H9 (cell line): ENCODE measurements at regions not wholly inside any gene's neighbourhood (a gene's known extent, or its start where the extent isn't known, plus 50 kb on each side); places are given as distances from the start of the nearest gene placed in this dataset.

ENCODE experiments used
- DNase-seq: peaks from one replicate; pipeline ENCODE4 v3.0.0-alpha.2; 2017
- H2AFZ ChIP-seq: one replicate; pipeline ENCODE4 v1.6.1; 2013; ENCODE audit warnings: mild to moderate bottlenecking, low read length, control low read depth, moderate library complexity
- H2AK5ac ChIP-seq: 2 replicates; pipeline ENCODE4 v1.6.1; 2013; ENCODE audit warnings: low read length, control low read depth, mixed read lengths; ENCODE audit not compliant: insufficient read length
- H2BK120ac ChIP-seq: one replicate; pipeline ENCODE4 v1.6.1; 2013; ENCODE audit warnings: low read depth, mild to moderate bottlenecking, low read length, control low read depth, inconsistent platforms; ENCODE audit not compliant: poor library complexity, severe bottlenecking
- H2BK12ac ChIP-seq: 2 replicates; pipeline ENCODE4 v1.6.1; 2013; ENCODE audit warnings: low read length, control low read depth, mixed read lengths, low read depth; ENCODE audit not compliant: insufficient read length
- H2BK15ac ChIP-seq: 2 replicates; pipeline ENCODE4 v1.6.1; 2013; ENCODE audit warnings: low read depth, low read length, control low read depth
- H2BK20ac ChIP-seq: one replicate; pipeline ENCODE4 v1.6.1; 2013; ENCODE audit warnings: low read depth, mild to moderate bottlenecking, low read length, control low read depth, inconsistent platforms; ENCODE audit not compliant: poor library complexity, severe bottlenecking
- H2BK5ac ChIP-seq: 2 replicates; pipeline ENCODE4 v1.6.1; 2013; ENCODE audit warnings: low read length, control low read depth, mixed read lengths; ENCODE audit not compliant: insufficient read length
- H3K14ac ChIP-seq: 2 replicates; pipeline ENCODE4 v1.6.1; 2013; ENCODE audit warnings: low read length, control low read depth; ENCODE audit not compliant: insufficient read depth
- H3K18ac ChIP-seq: 2 replicates; pipeline ENCODE4 v1.6.1; 2013; ENCODE audit warnings: low read depth, mild to moderate bottlenecking, mixed read lengths, low read length, control low read depth; ENCODE audit not compliant: insufficient read length
- H3K23ac ChIP-seq: 2 replicates; pipeline ENCODE4 v1.6.1; 2013; ENCODE audit warnings: low read length, control low read depth, mixed read lengths, low read depth; ENCODE audit not compliant: insufficient read length
- H3K23me2 ChIP-seq: 2 replicates; pipeline ENCODE4 v1.6.1; 2013; ENCODE audit warnings: low read depth, mild to moderate bottlenecking, mixed read lengths, low read length, control low read depth; ENCODE audit not compliant: insufficient read length, poor library complexity, severe bottlenecking
- H3K27ac ChIP-seq: 2 replicates; pipeline ENCODE4 v1.5.1; 2013; ENCODE audit warnings: low read length, control low read depth, mixed read lengths, low read depth; ENCODE audit not compliant: insufficient read length
- H3K27me3 ChIP-seq: 2 replicates; pipeline ENCODE4 v1.6.1; 2013; ENCODE audit warnings: low read length, control low read depth, inconsistent platforms; ENCODE audit not compliant: insufficient read depth
- H3K4ac ChIP-seq: 2 replicates; pipeline ENCODE4 v1.6.1; 2013; ENCODE audit warnings: low read depth, mild to moderate bottlenecking, control low read depth, inconsistent platforms, low read length, moderate library complexity
- H3K4me1 ChIP-seq: 2 replicates; pipeline ENCODE4 v1.6.1; 2013; ENCODE audit warnings: low read length, control low read depth, inconsistent platforms; ENCODE audit not compliant: insufficient read depth
- H3K4me2 ChIP-seq: 2 replicates; pipeline ENCODE4 v1.6.1; 2013; ENCODE audit warnings: low read length, control low read depth, mixed read lengths; ENCODE audit not compliant: insufficient read length, insufficient read depth
- H3K56ac ChIP-seq: 2 replicates; pipeline ENCODE4 v1.6.1; 2013; ENCODE audit warnings: low read depth, mild to moderate bottlenecking, mixed read lengths, low read length, control low read depth; ENCODE audit not compliant: insufficient read length
- H3K79me1 ChIP-seq: 2 replicates; pipeline ENCODE4 v1.6.1; 2013; ENCODE audit warnings: low read depth, mild to moderate bottlenecking, moderate library complexity, low read length, control low read depth, inconsistent platforms; ENCODE audit not compliant: insufficient read depth, poor library complexity, severe bottlenecking
- H3K79me2 ChIP-seq: 2 replicates; pipeline ENCODE4 v1.6.1; 2013; ENCODE audit warnings: low read length, control low read depth, inconsistent platforms; ENCODE audit not compliant: insufficient read depth
- H3K9ac ChIP-seq: 2 replicates; pipeline ENCODE4 v1.6.1; 2013; ENCODE audit warnings: low read length, control low read depth, mixed read lengths; ENCODE audit not compliant: insufficient read length; ENCODE audit errors: extremely low read depth
- H3K9me3 ChIP-seq: one replicate; pipeline ENCODE4 v1.6.1; 2013; ENCODE audit warnings: low read depth, low read length, inconsistent platforms; ENCODE audit not compliant: control insufficient read depth
- H3T11ph ChIP-seq: one replicate; pipeline ENCODE4 v1.6.1; 2013; ENCODE audit warnings: mild to moderate bottlenecking, low read length, control low read depth, inconsistent platforms
- H4K20me1 ChIP-seq: one replicate; pipeline ENCODE4 v1.6.1; 2013; ENCODE audit not compliant: control insufficient read depth, insufficient read length, insufficient read depth
- H4K5ac ChIP-seq: 2 replicates; pipeline ENCODE4 v1.6.1; 2013; ENCODE audit warnings: low read depth, mild to moderate bottlenecking, mixed read lengths, low read length, control low read depth; ENCODE audit not compliant: insufficient read length
- H4K8ac ChIP-seq: replicated peaks from 2 replicates; pipeline ENCODE4 v1.6.1; 2013; ENCODE audit warnings: low read length, control low read depth, mixed read lengths, low read depth; ENCODE audit not compliant: insufficient read length
- H4K91ac ChIP-seq: 2 replicates; pipeline ENCODE4 v1.6.1; 2013; ENCODE audit warnings: low read depth, mild to moderate bottlenecking, moderate library complexity, mixed read lengths, low read length, control low read depth; ENCODE audit not compliant: insufficient read length
- H3K27ac Mint-ChIP-seq, 3 experiments: 2 replicates in 2 of 3; 3 replicates in 1 of 3; pipeline ENCODE4 v1.8.0; 2020 to 2021; ENCODE audit warnings: mixed read lengths in 3 of 3, mild to moderate bottlenecking in 1 of 3, moderate library complexity in 1 of 3
- H3K27me3 Mint-ChIP-seq: 2 replicates; pipeline ENCODE4 v1.8.0; 2021; ENCODE audit warnings: low read depth, mild to moderate bottlenecking, moderate library complexity, mixed read lengths
- H3K36me3 Mint-ChIP-seq, 3 experiments: 2 replicates in 2 of 3; 3 replicates in 1 of 3; pipeline ENCODE4 v1.8.0; 2020 to 2021; ENCODE audit warnings: low read depth in 3 of 3, mixed read lengths in 3 of 3; ENCODE audit not compliant: insufficient read depth in 1 of 3
- H3K4me1 Mint-ChIP-seq, 2 experiments: 2 replicates each; pipeline ENCODE4 v1.8.0; 2020; ENCODE audit warnings: mixed read lengths in 2 of 2
- H3K4me3 Mint-ChIP-seq, 2 experiments: 2 replicates in 1 of 2; 3 replicates in 1 of 2; pipeline ENCODE4 v1.8.0; 2020 to 2021; ENCODE audit warnings: mild to moderate bottlenecking in 2 of 2, mixed read lengths in 2 of 2, moderate library complexity in 1 of 2
- H3K9me3 Mint-ChIP-seq, 2 experiments: 2 replicates in 1 of 2; 3 replicates in 1 of 2; pipeline ENCODE4 v1.8.0; 2020; ENCODE audit warnings: mild to moderate bottlenecking in 2 of 2, mixed read lengths in 2 of 2, moderate library complexity in 1 of 2
- WGBS: extraction: QIAGEN DNeasy Blood & Tissue Kit; methylation state at CpG from one replicate; pipeline ENCODE4 v1.1.7; 2013; ENCODE audit warnings: missing lambda C conversion rate, low lambda C conversion rate, mixed read lengths; ENCODE audit not compliant: insufficient read length; ENCODE audit errors: extremely low coverage; 5-methylcytosine and 5-hydroxymethylcytosine counted together
- TF ChIP-seq, protein P1 (sequence below): fragments of 200-600 bp; sonication (generic); conservative IDR thresholded peaks from 3 replicates; pipeline ENCODE4 v1.8.0; 2021; ENCODE audit warnings: antibody characterized with exemption, mild to moderate bottlenecking

DNA sequence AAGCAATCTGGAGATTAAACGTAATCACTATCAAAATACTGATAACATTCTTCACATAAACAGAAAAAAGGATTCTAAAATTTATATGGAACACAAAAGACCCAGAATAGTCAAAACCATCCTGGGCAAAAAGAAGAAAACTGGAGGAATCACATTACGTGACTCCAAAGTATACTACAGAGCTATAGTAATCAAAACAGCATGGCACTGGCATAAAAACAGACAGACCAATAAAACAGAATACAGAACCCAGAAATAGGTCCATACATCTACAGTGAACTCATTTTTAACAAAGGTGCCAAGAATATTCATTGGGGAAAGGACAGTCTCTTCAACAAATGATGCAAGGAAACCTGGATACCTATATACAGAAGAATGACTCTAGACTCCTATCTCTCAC lies 621.9 kb upstream of the CCDC54 start:
- Histone ChIP-seq H3K23me2 (no peaks in the 10 kb centered on the region), H2BK120ac (no peak overlapping the region), H3K79me2 (no peaks in the 10 kb centered on the region), H3K14ac (no peak overlapping the region), H2BK12ac (no peak overlapping the region), H4K20me1 (no peaks in the 10 kb centered on the region), H3K4me2 (no peak overlapping the region), H3K4ac (no peak overlapping the region), H3K79me1 (no peaks in the 10 kb centered on the region), H3K56ac (no peak overlapping the region), H3K27ac (no peak overlapping the region), H2AFZ (no peak overlapping the region), H3K27me3 (no peaks in the 10 kb centered on the region), H2BK20ac (no peak overlapping the region), H3K9me3 (no peaks in the 10 kb centered on the region), H2AK5ac (no peak overlapping the region), H3K23ac (no peak overlapping the region), H4K91ac (no peak overlapping the region), H3K18ac (no peak overlapping the region), H3T11ph (no peak overlapping the region), H3K9ac (no peak overlapping the region), H4K5ac (no peak overlapping the region), H4K8ac (no peak overlapping the region), H3K4me1 (no peaks in the 10 kb centered on the region), H2BK5ac (no peak overlapping the region), H2BK15ac (no peak overlapping the region)
- H3K27ac Mint-ChIP-seq: no peak overlapping the region
- DNase-seq: no peak
- no peak overlapping the region for H3K4me3 Mint-ChIP-seq
- peaks cover 6 to 27% (median 12%) of the 10 kb centered on the region in 3 experiments for H3K36me3 Mint-ChIP-seq
- TF ChIP-seq, protein P1, sequence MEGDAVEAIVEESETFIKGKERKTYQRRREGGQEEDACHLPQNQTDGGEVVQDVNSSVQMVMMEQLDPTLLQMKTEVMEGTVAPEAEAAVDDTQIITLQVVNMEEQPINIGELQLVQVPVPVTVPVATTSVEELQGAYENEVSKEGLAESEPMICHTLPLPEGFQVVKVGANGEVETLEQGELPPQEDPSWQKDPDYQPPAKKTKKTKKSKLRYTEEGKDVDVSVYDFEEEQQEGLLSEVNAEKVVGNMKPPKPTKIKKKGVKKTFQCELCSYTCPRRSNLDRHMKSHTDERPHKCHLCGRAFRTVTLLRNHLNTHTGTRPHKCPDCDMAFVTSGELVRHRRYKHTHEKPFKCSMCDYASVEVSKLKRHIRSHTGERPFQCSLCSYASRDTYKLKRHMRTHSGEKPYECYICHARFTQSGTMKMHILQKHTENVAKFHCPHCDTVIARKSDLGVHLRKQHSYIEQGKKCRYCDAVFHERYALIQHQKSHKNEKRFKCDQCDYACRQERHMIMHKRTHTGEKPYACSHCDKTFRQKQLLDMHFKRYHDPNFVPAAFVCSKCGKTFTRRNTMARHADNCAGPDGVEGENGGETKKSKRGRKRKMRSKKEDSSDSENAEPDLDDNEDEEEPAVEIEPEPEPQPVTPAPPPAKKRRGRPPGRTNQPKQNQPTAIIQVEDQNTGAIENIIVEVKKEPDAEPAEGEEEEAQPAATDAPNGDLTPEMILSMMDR: no peak
- H3K9me3 Mint-ChIP-seq: peaks cover 17 to 27% of the 10 kb centered on the region in 2 experiments
- H3K4me1 Mint-ChIP-seq: no peaks in the 10 kb centered on the region
- no peaks in the 10 kb centered on the region for H3K27me3 Mint-ChIP-seq
- WGBS: no CpG with 5 or more reads among the region's 2 CpGs
